ENCODE measurements at regions not wholly inside any gene's neighbourhood (a gene's known extent, or its start where the extent isn't known, plus 50 kb on each side); places are given as distances from the start of the nearest gene placed in this dataset.

- no peak overlapping the region for H3K9ac ChIP-seq (replicated peaks; ENCODE audit: extremely low read depth, insufficient read depth, low read length)
- H3K27ac ChIP-seq (ENCODE audit: insufficient read depth, low read depth, low read length), result no peak overlapping the region
- ChIA-PET CTCF (no interaction called here), POLR2A (no interaction called here)
- dilution Hi-C loops (cut with MboI; ENCODE audit: extremely low pct_ligation_motif_present, low sequenced_read_pairs), result no loop called here
- no peak overlapping the region for H3K4me3 ChIP-seq (replicated peaks in 1 of 3; ENCODE audit: insufficient read depth in 1 of 3, low read depth in 1 of 3, low read length in 3 of 3)
- DNase-seq (ENCODE audit: low read depth, low spot score) (no peak), FAIRE-seq (no peak)
- BruUV-seq (replicated peaks), result no TSS peak
- H4K20me1 ChIP-seq (replicated peaks; ENCODE audit: control insufficient read depth, extremely low read depth, insufficient read depth, low read length), result no peaks in the 10 kb centered on the region
- no peaks in the 10 kb centered on the region for H3K9me3 ChIP-seq (replicated peaks; ENCODE audit: control insufficient read depth, insufficient read depth, low read length)
- TF ChIP-seq EZH2 (IDR thresholded peaks at IDR 0.05; ENCODE audit: borderline replicate concordance, low read depth, low read length, severe bottlenecking), result no peak
- no peak for TF ChIP-seq POLR2AphosphoS5 (IDR thresholded peaks at IDR 0.05; ENCODE audit: insufficient read depth, low read depth, low read length)
- no peak for TF ChIP-seq FOS (IDR thresholded peaks at IDR 0.05; ENCODE audit: borderline replicate concordance, insufficient read depth, low read length)
- TF ChIP-seq CTCF (IDR thresholded peaks at IDR 0.05; ENCODE audit: extremely low read depth in 1 of 2, insufficient read depth in 1 of 2, low read depth in 1 of 2, low read length in 2 of 2), result no peak
- TF ChIP-seq JUN (IDR thresholded peaks at IDR 0.05; ENCODE audit: borderline replicate concordance, insufficient read depth, insufficient read length, low read depth), result no peak
- no peak for TF ChIP-seq POLR2A (IDR thresholded peaks at IDR 0.05; ENCODE audit: low read depth, low read length)
- no peak for TF ChIP-seq GATA2 (IDR thresholded peaks at IDR 0.05; ENCODE audit: insufficient read depth, insufficient read length, low read depth, low read length)
- TF ChIP-seq MYC (IDR thresholded peaks at IDR 0.05; ENCODE audit: low read depth, low read length), result no peak
- no peak for TF ChIP-seq MAX (IDR thresholded peaks at IDR 0.05; ENCODE audit: insufficient read depth, insufficient read length)
- H3K4me1 ChIP-seq (ENCODE audit: control insufficient read depth, extremely low read depth, insufficient read depth, low read length), result no peaks in the 10 kb centered on the region
- no peak overlapping the region for H3K4me2 ChIP-seq (ENCODE audit: insufficient read depth, low read length)
- no peaks in the 10 kb centered on the region for H3K27me3 ChIP-seq (ENCODE audit: control insufficient read depth in 2 of 2, insufficient read depth in 2 of 2, low read length in 2 of 2)
- no peaks in the 10 kb centered on the region for H3K9me1 ChIP-seq (replicated peaks; ENCODE audit: control insufficient read depth, extremely low read depth, insufficient read depth, low read length)
- intact Hi-C loops (cut with micrococcal nuclease), result no loop called here
- H3K36me3 ChIP-seq (ENCODE audit: control insufficient read depth in 2 of 2, extremely low read depth in 1 of 2, insufficient read depth in 2 of 2, low read length in 2 of 2), result no peaks in the 10 kb centered on the region
- no peaks in the 10 kb centered on the region for H3K79me2 ChIP-seq (ENCODE audit: control insufficient read depth, insufficient read depth, low read length)
- H2AFZ ChIP-seq (ENCODE audit: low read depth, low read length), result no peak overlapping the region
Observed at GRCh38 chr2:14114275-14114674, 518.2 kb upstream of the LRATD1 start.

Measured in endothelial cell of umbilical vein (primary cell).